Vagina (tissue), 2 donors: ENCODE measurements at regions not wholly inside any gene's neighbourhood (a gene's known extent, or its start where the extent isn't known, plus 50 kb on each side); places are given as distances from the start of the nearest gene placed in this dataset.

Experiments used
- DNase-seq, 2 donors: peaks; one replicate each; pipeline ENCODE4 v3.0.0-alpha.2; 2017; ENCODE audit errors: extremely low spot score in 2 of 2
- H3K27ac ChIP-seq: fragments of 200-600 bp; sonication (generic); one replicate; pipeline ENCODE4 v1.5.1; 2019
- H3K27me3 ChIP-seq: fragments of 200-600 bp; sonication (generic); one replicate; pipeline ENCODE4 v1.5.1; 2019
- H3K36me3 ChIP-seq, 2 donors: fragments of 200-600 bp; sonication (generic); one replicate each; pipeline ENCODE4 v1.5.1; 2017 to 2019
- H3K4me1 ChIP-seq: fragments of 200-600 bp; sonication (generic); one replicate; pipeline ENCODE4 v1.5.1; 2019
- H3K4me3 ChIP-seq, 2 donors: fragments of 200-600 bp; sonication (generic); 1 replicate in 1 of 2; 2 replicates in 1 of 2; pipeline ENCODE4 v1.5.1; 2016 to 2019
- H3K9me3 ChIP-seq: fragments of 200-600 bp; sonication (generic); one replicate; pipeline ENCODE4 v1.5.1; 2019
- POLR2A ChIP-seq, 2 donors: fragments of 450-650 bp; IDR thresholded peaks; one replicate each; pipeline ENCODE4 v1.6.1; 2017; ENCODE audit warnings: antibody characterized with exemption in 2 of 2, mild to moderate bottlenecking in 2 of 2, moderate library complexity in 2 of 2
- POLR2AphosphoS5 ChIP-seq, 2 donors: sonication (generic); formaldehyde crosslinking; IDR thresholded peaks; one replicate each; pipeline ENCODE4 v1.9.0; 2017; ENCODE audit warnings: antibody characterized with exemption in 2 of 2, mild to moderate bottlenecking in 2 of 2, low read depth in 1 of 2; ENCODE audit not compliant: insufficient read depth in 1 of 2
- intact Hi-C: fragments of 100-400 bp; cut with DNase I; formaldehyde crosslinking; loops from one replicate; pipeline ENCODE4 v1.15.1; 2023
- TF ChIP-seq, protein P1 (sequence below), 3 experiments: fragments of 450-650 bp in 2 of 3; fragments of 200-600 bp in 1 of 3; sonication (generic) in 1 of 3; IDR thresholded peaks; one replicate each; pipeline ENCODE4 v1.5.1; 2017 to 2019; ENCODE audit warnings: antibody characterized with exemption in 3 of 3, mild to moderate bottlenecking in 2 of 3, moderate library complexity in 2 of 3

DNA sequence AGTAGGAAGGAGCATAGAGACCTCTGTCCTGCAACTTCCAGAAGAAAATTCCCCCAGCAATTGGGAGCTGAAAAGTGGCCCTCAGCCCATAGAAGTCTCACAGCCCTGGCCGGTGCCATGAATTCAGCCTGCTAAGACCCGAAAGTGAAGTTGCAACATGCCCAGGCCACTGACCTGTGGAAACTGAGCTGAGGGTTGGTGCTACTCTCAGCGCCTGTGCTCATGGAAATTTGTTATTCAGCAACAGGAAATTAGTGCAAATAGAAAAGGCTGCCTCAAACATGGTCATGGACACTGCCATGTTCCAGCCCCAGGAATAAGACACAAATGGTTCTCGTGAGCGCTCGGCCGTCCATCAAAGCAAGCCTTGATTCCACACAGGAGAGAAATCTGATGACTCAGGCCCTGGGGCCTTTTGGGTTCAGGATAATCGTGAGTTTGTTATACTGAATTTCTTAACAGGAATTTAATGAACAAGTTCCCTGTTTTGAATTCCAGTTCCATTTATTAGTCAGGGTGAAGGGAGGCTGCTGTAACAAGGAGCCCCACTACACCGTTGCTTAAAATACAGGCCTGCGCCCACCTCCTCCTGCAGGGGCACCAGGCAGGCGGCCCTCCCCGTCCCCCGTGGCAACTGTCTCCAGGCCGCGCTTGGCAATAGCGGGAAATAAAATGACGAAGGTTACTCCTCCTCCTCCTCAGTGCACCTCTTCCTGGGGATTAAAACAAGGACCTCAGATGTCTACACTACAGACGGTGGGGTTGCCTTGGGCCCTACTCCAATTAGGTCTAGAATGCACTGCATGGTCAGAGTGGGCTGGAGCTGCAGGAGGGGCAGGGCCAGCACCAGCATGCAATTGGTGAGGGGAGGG lies 152.9 kb downstream of the ERMARD start:
- Histone ChIP-seq H3K27ac (no peak overlapping the region), H3K4me3 (no peak overlapping the region), H3K36me3 (no peaks in the 10 kb centered on the region), H3K4me1 (peaks cover 4% of the 10 kb centered on the region), H3K27me3 (no peaks in the 10 kb centered on the region), H3K9me3 (no peaks in the 10 kb centered on the region)
- DNase-seq: no peak
- TF ChIP-seq, protein P1, sequence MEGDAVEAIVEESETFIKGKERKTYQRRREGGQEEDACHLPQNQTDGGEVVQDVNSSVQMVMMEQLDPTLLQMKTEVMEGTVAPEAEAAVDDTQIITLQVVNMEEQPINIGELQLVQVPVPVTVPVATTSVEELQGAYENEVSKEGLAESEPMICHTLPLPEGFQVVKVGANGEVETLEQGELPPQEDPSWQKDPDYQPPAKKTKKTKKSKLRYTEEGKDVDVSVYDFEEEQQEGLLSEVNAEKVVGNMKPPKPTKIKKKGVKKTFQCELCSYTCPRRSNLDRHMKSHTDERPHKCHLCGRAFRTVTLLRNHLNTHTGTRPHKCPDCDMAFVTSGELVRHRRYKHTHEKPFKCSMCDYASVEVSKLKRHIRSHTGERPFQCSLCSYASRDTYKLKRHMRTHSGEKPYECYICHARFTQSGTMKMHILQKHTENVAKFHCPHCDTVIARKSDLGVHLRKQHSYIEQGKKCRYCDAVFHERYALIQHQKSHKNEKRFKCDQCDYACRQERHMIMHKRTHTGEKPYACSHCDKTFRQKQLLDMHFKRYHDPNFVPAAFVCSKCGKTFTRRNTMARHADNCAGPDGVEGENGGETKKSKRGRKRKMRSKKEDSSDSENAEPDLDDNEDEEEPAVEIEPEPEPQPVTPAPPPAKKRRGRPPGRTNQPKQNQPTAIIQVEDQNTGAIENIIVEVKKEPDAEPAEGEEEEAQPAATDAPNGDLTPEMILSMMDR (IDR thresholded peaks at IDR 0.05): no peak
- no peak for TF ChIP-seq POLR2AphosphoS5 (IDR thresholded peaks at IDR 0.05; ENCODE audit: insufficient read depth in 1 of 2, low read depth in 1 of 2)
- no peak for TF ChIP-seq POLR2A (IDR thresholded peaks at IDR 0.05)
- intact Hi-C loops: no loop called here

- H3K36me3 ChIP-seq: no peaks in the 10 kb centered on the region
- intact Hi-C loops: no loop called here
- no peak overlapping the region for H3K27ac ChIP-seq
- H3K9me3 ChIP-seq: no peaks in the 10 kb centered on the region
- no peak overlapping the region for H3K4me3 ChIP-seq
- H3K4me1 ChIP-seq: peaks cover 4% of the 10 kb centered on the region
- no peaks in the 10 kb centered on the region for H3K27me3 ChIP-seq
- TF ChIP-seq POLR2AphosphoS5 (IDR thresholded peaks at IDR 0.05; ENCODE audit: insufficient read depth in 1 of 2, low read depth in 1 of 2): no peak
- no peak for TF ChIP-seq POLR2A (IDR thresholded peaks at IDR 0.05)
- TF ChIP-seq, protein P1 (IDR thresholded peaks at IDR 0.05): no peak
- no peak for DNase-seq
Observed at GRCh38 chr6:169903122-169903521, 151.7 kb downstream of the ERMARD start.

GRCh38 chr6:169902604-169903003 lies 151.2 kb downstream of the ERMARD start:
- Histone ChIP-seq H3K27ac (no peak overlapping the region), H3K9me3 (no peaks in the 10 kb centered on the region), H3K27me3 (no peaks in the 10 kb centered on the region), H3K36me3 (no peaks in the 10 kb centered on the region), H3K4me3 (no peak overlapping the region), H3K4me1 (peaks cover 4% of the 10 kb centered on the region)
- intact Hi-C loops: no loop called here
- TF ChIP-seq POLR2A (IDR thresholded peaks at IDR 0.05) (no peak), POLR2AphosphoS5 (IDR thresholded peaks at IDR 0.05; ENCODE audit: insufficient read depth in 1 of 2, low read depth in 1 of 2) (no peak)
- TF ChIP-seq, protein P1 (IDR thresholded peaks at IDR 0.05): no peak
- DNase-seq: no peak

- TF ChIP-seq, protein P1 (IDR thresholded peaks at IDR 0.05): no peak
- TF ChIP-seq POLR2AphosphoS5 (IDR thresholded peaks at IDR 0.05; ENCODE audit: insufficient read depth in 1 of 2, low read depth in 1 of 2): no peak
- no peak for TF ChIP-seq POLR2A (IDR thresholded peaks at IDR 0.05)
- Histone ChIP-seq H3K27ac (no peak overlapping the region), H3K4me1 (peaks cover 4% of the 10 kb centered on the region), H3K36me3 (no peaks in the 10 kb centered on the region), H3K27me3 (no peaks in the 10 kb centered on the region), H3K9me3 (no peaks in the 10 kb centered on the region), H3K4me3 (no peak overlapping the region)
- intact Hi-C loops: no loop called here
- no peak for DNase-seq
Observed at GRCh38 chr6:169902070-169902469, 150.6 kb downstream of the ERMARD start.

DNA sequence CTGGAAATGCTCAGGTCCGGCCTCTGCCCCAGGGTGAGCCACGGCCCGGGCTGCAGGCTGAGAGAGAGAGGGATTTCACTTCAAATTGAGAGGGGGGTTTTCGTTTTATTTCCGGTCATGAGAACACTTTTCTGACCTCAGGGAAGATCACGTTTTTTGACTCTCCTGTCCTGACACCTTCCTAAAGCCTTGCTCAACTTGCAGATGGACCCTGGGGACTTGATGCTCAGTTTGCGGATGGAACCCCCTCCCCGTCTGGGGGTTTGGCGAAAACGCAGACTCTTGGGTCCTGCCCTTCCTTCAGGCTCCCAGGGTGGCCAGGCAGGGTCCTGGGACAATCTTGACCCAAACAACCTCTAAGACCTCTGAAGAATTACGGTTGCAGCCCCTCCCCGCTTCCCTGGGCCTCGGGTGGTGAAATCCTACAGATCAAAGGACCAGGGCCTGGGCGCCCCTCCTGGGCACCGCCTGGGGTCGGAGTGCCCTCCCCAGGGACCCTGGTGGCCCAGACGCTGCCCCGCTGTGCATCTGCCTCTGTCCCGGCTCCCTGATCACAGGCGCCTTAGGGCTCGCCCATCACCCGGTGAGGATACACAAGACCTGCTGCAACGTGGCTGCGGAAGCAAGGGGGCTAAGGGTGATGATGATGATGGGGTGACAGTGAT lies 148.2 kb downstream of the ERMARD start:
- intact Hi-C loops: no loop called here
- no peaks in the 10 kb centered on the region for H3K4me1 ChIP-seq
- TF ChIP-seq POLR2A (IDR thresholded peaks at IDR 0.05): no peak
- TF ChIP-seq, protein P1 (IDR thresholded peaks at IDR 0.05): no peak
- no peak for TF ChIP-seq POLR2AphosphoS5 (IDR thresholded peaks at IDR 0.05; ENCODE audit: insufficient read depth in 1 of 2, low read depth in 1 of 2)
- no peaks in the 10 kb centered on the region for H3K36me3 ChIP-seq
- H3K4me3 ChIP-seq: no peak overlapping the region
- H3K9me3 ChIP-seq: no peaks in the 10 kb centered on the region
- no peaks in the 10 kb centered on the region for H3K27me3 ChIP-seq
- no peak overlapping the region for H3K27ac ChIP-seq
- DNase-seq: no peak
